ENCODE measurements at regions not wholly inside any gene's neighbourhood (a gene's known extent, or its start where the extent isn't known, plus 50 kb on each side); places are given as distances from the start of the nearest gene placed in this dataset.

DNA sequence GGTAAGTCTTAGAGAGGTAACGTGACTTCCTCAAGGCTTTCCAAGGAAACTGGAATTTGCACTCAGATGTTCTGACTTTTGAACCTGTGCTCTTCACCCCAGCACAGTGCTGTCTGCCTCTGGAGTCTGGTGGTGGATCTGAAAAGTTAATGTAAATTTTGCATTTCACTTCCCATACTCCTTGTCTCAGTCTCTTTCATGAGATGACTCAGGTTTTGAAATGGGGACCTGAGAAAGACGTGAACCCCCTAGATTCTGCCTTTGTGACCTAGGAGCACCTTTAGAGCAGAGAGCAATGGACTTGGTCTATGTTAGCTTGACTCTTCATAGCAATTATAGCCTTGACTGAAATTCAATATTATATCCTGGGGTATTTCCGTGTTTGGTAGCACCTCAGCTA, 223.0 kb downstream of the QKI start:
- no peaks in the 10 kb centered on the region for H3K27me3 ChIP-seq (ENCODE audit: insufficient read depth, low read length)
- H3K27ac ChIP-seq (ENCODE audit: low read depth, low read length) = no peak overlapping the region
- Mint-ChIP-seq H3K36me3 (ENCODE audit: low read depth, unreplicated experiment) (no peaks in the 10 kb centered on the region), H3K4me3 (ENCODE audit: unreplicated experiment) (no peak overlapping the region), H3K27me3 (ENCODE audit: low read depth, unreplicated experiment) (peaks cover 8% of the 10 kb centered on the region), H3K9me3 (ENCODE audit: unreplicated experiment) (peaks cover 2% of the 10 kb centered on the region), H3K27ac (ENCODE audit: unreplicated experiment) (no peak overlapping the region), H3K4me1 (ENCODE audit: low read depth, unreplicated experiment) (no peaks in the 10 kb centered on the region)
- no peaks in the 10 kb centered on the region for H4K20me1 ChIP-seq (ENCODE audit: insufficient read depth, low read length)
- no peaks in the 10 kb centered on the region for H3K36me3 ChIP-seq (ENCODE audit: insufficient read depth, low read length)
- no peaks in the 10 kb centered on the region for H3K79me2 ChIP-seq (ENCODE audit: insufficient read depth, low read length)
- no peak overlapping the region for H2AFZ ChIP-seq (ENCODE audit: low read depth, low read length)
- H3K9ac ChIP-seq (ENCODE audit: low read length) = no peak overlapping the region
- no peak for TF ChIP-seq EZH2 (IDR thresholded peaks at IDR 0.05; ENCODE audit: insufficient read depth, low read length)
- TF ChIP-seq, protein P1, sequence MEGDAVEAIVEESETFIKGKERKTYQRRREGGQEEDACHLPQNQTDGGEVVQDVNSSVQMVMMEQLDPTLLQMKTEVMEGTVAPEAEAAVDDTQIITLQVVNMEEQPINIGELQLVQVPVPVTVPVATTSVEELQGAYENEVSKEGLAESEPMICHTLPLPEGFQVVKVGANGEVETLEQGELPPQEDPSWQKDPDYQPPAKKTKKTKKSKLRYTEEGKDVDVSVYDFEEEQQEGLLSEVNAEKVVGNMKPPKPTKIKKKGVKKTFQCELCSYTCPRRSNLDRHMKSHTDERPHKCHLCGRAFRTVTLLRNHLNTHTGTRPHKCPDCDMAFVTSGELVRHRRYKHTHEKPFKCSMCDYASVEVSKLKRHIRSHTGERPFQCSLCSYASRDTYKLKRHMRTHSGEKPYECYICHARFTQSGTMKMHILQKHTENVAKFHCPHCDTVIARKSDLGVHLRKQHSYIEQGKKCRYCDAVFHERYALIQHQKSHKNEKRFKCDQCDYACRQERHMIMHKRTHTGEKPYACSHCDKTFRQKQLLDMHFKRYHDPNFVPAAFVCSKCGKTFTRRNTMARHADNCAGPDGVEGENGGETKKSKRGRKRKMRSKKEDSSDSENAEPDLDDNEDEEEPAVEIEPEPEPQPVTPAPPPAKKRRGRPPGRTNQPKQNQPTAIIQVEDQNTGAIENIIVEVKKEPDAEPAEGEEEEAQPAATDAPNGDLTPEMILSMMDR (IDR thresholded peaks at IDR 0.05; ENCODE audit: insufficient read depth, low read depth, low read length) = no peak
- H3K9me3 ChIP-seq (ENCODE audit: insufficient read depth, low read depth, low read length) = no peaks in the 10 kb centered on the region
- no peak for FAIRE-seq
- no peak overlapping the region for H3K4me3 ChIP-seq (ENCODE audit: insufficient read depth, low read depth, low read length)
- H3K4me1 ChIP-seq (ENCODE audit: insufficient read depth, low read length) = no peaks in the 10 kb centered on the region
- DNase-seq (ENCODE audit: low read depth) = no peak
- no peak overlapping the region for H3K4me2 ChIP-seq (ENCODE audit: low read length)

DNA sequence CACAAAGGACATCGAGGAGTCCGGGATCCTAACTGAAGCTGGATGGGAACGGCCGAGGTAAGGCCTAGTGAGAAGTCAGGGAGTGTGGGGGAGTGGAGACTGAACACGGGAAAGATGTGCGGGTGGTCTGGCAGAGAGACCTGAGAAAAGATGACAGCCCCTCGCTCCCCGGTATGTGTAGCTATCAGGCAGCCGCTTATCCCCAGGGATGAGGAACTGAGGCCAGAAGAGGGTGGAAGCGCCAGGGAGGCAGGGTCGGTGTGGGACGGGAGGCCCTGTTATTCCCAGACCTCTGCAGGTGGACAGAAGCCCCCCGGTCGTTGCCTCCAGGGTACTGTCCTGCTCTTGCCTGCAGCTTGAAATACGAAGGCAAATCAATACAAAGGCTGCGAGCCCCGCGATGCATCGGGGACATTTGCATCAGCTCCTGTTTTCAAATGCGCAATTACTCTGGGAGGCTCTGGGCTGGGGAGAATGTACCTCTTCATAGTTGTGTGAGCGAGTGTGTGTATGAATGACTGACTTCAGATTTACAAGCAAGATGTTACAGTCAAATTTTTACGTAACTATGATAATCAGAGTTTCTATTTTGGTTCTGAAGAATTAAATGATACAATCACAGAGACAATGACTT, 221.3 kb downstream of the QKI start:
- no peaks in the 10 kb centered on the region for H3K9me3 ChIP-seq (ENCODE audit: insufficient read depth, low read depth, low read length)
- DNase-seq (ENCODE audit: low read depth) (no peak), FAIRE-seq (no peak)
- H3K27me3 ChIP-seq (ENCODE audit: insufficient read depth, low read length) = no peaks in the 10 kb centered on the region
- Mint-ChIP-seq H3K4me3 (ENCODE audit: unreplicated experiment) (no peak overlapping the region), H3K27ac (ENCODE audit: unreplicated experiment) (no peak overlapping the region), H3K4me1 (ENCODE audit: low read depth, unreplicated experiment) (no peaks in the 10 kb centered on the region), H3K9me3 (ENCODE audit: unreplicated experiment) (no peaks in the 10 kb centered on the region), H3K36me3 (ENCODE audit: low read depth, unreplicated experiment) (no peaks in the 10 kb centered on the region), H3K27me3 (ENCODE audit: low read depth, unreplicated experiment) (peaks cover 8% of the 10 kb centered on the region)
- no peaks in the 10 kb centered on the region for H4K20me1 ChIP-seq (ENCODE audit: insufficient read depth, low read length)
- no peak overlapping the region for H3K4me3 ChIP-seq (ENCODE audit: insufficient read depth, low read depth, low read length)
- H3K4me2 ChIP-seq (ENCODE audit: low read length) = no peak overlapping the region
- H2AFZ ChIP-seq (ENCODE audit: low read depth, low read length) = no peak overlapping the region
- H3K79me2 ChIP-seq (ENCODE audit: insufficient read depth, low read length) = no peaks in the 10 kb centered on the region
- H3K36me3 ChIP-seq (ENCODE audit: insufficient read depth, low read length) = no peaks in the 10 kb centered on the region
- no peaks in the 10 kb centered on the region for H3K4me1 ChIP-seq (ENCODE audit: insufficient read depth, low read length)
- TF ChIP-seq, protein P1 (IDR thresholded peaks at IDR 0.05; ENCODE audit: insufficient read depth, low read depth, low read length) = no peak
- TF ChIP-seq EZH2 (IDR thresholded peaks at IDR 0.05; ENCODE audit: insufficient read depth, low read length) = no peak
- no peak overlapping the region for H3K9ac ChIP-seq (ENCODE audit: low read length)
- H3K27ac ChIP-seq (ENCODE audit: low read depth, low read length) = no peak overlapping the region

- H3K4me1 Mint-ChIP-seq (ENCODE audit: low read depth, unreplicated experiment) = no peaks in the 10 kb centered on the region
- no peak overlapping the region for H3K27ac Mint-ChIP-seq (ENCODE audit: unreplicated experiment)
- peaks cover 1% of the 10 kb centered on the region for H3K9me3 Mint-ChIP-seq (ENCODE audit: unreplicated experiment)
- H3K27me3 Mint-ChIP-seq (ENCODE audit: low read depth, unreplicated experiment) = peaks cover 8% of the 10 kb centered on the region
- H3K36me3 Mint-ChIP-seq (ENCODE audit: low read depth, unreplicated experiment) = no peaks in the 10 kb centered on the region
- Histone ChIP-seq H3K4me3 (ENCODE audit: insufficient read depth, low read depth, low read length) (no peak overlapping the region), H3K79me2 (ENCODE audit: insufficient read depth, low read length) (no peaks in the 10 kb centered on the region), H3K9ac (ENCODE audit: low read length) (no peak overlapping the region), H3K27me3 (ENCODE audit: insufficient read depth, low read length) (no peaks in the 10 kb centered on the region), H2AFZ (ENCODE audit: low read depth, low read length) (no peak overlapping the region), H3K4me2 (ENCODE audit: low read length) (no peak overlapping the region), H4K20me1 (ENCODE audit: insufficient read depth, low read length) (no peaks in the 10 kb centered on the region), H3K27ac (ENCODE audit: low read depth, low read length) (no peak overlapping the region), H3K4me1 (ENCODE audit: insufficient read depth, low read length) (no peaks in the 10 kb centered on the region), H3K9me3 (ENCODE audit: insufficient read depth, low read depth, low read length) (no peaks in the 10 kb centered on the region), H3K36me3 (ENCODE audit: insufficient read depth, low read length) (no peaks in the 10 kb centered on the region)
- DNase-seq (ENCODE audit: low read depth) (no peak), FAIRE-seq (no peak)
- no peak overlapping the region for H3K4me3 Mint-ChIP-seq (ENCODE audit: unreplicated experiment)
- no peak for TF ChIP-seq EZH2 (IDR thresholded peaks at IDR 0.05; ENCODE audit: insufficient read depth, low read length)
- TF ChIP-seq, protein P1 (IDR thresholded peaks at IDR 0.05; ENCODE audit: insufficient read depth, low read depth, low read length) = no peak
Measured at GRCh38 chr6:163635315-163635714, 220.8 kb downstream of the QKI start.
